ENCODE measurements at regions not wholly inside any gene's neighbourhood (a gene's known extent, or its start where the extent isn't known, plus 50 kb on each side); places are given as distances from the start of the nearest gene placed in this dataset.

DNA sequence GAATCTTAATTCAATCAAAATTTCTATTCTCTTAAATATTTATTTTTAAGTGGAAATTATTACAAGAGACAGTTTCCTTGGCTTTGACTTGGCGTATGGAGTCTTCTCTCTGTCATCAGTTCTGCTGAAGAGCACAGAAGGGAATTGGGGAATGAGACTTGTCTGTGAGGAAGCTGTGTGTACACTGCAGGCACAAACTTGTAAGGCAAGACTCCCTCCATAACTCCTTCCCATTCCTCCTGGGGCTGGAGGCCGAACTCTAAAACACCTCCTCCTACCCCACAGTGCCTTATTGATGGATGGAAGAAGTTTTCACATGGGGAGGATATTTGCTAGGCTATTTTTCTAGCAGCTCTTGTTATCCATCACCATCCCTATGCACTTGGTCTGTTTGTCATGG is 187.4 kb upstream of the ELL2 start:
- TF ChIP-seq, protein P1, sequence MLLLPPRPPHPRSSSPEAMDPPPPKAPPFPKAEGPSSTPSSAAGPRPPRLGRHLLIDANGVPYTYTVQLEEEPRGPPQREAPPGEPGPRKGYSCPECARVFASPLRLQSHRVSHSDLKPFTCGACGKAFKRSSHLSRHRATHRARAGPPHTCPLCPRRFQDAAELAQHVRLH (tag by site-specific recombination; IDR thresholded peaks at IDR 0.05): no peak
- TF ChIP-seq ZNF274 (IDR thresholded peaks at IDR 0.05; ENCODE audit: low read length): no peak
- no peak for TF ChIP-seq ZNF274 (tag by site-specific recombination; IDR thresholded peaks at IDR 0.05; ENCODE audit: borderline replicate concordance)
- no peak for TF ChIP-seq ZNF24 (tag by site-specific recombination; IDR thresholded peaks at IDR 0.05)
- TF ChIP-seq, protein P2, sequence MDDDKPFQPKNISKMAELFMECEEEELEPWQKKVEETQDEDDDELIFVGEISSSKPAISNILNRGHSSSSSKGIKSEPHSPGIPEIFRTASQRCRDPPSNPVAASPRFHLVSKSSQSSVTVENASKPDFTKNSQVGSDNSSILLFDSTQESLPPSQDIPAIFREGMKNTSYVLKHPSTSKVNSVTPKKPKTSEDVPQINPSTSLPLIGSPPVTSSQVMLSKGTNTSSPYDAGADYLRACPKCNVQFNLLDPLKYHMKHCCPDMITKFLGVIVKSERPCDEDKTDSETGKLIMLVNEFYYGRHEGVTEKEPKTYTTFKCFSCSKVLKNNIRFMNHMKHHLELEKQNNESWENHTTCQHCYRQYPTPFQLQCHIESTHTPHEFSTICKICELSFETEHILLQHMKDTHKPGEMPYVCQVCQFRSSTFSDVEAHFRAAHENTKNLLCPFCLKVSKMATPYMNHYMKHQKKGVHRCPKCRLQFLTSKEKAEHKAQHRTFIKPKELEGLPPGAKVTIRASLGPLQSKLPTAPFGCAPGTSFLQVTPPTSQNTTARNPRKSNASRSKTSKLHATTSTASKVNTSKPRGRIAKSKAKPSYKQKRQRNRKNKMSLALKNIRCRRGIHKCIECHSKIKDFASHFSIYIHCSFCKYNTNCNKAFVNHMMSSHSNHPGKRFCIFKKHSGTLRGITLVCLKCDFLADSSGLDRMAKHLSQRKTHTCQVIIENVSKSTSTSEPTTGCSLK (tag by site-specific recombination; IDR thresholded peaks at IDR 0.05): no peak
- no peak for TF ChIP-seq SP2 (tag by site-specific recombination; IDR thresholded peaks at IDR 0.05)
